ENCODE measurements at regions not wholly inside any gene's neighbourhood (a gene's known extent, or its start where the extent isn't known, plus 50 kb on each side); places are given as distances from the start of the nearest gene placed in this dataset.

DNA sequence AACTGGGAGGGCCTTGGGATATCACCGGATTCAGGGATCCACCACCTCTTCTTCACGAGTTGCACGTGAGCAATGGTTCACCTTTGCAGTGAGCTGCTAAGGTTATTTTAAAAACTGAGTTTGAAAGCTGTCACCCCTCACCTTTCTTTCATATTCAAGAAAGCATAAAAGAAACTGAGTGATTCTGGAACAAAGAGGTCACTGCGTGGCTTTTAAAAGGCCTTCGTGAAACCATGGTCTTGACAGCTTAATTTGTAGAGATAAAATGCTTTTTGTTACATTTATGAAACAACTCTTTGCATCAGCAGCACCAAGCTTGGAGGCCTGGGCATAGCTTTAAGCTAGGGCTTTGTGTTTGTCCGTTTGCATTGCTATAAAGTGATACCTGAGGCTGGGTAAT is 101.4 kb upstream of the NECTIN1 start:
- no peaks in the 10 kb centered on the region for H4K20me1 ChIP-seq (ENCODE audit: insufficient read depth, low read length, poor library complexity, severe bottlenecking)
- no peaks in the 10 kb centered on the region for H3K9me3 ChIP-seq (ENCODE audit: insufficient read depth, low read depth, low read length)
- TF ChIP-seq, protein P1, sequence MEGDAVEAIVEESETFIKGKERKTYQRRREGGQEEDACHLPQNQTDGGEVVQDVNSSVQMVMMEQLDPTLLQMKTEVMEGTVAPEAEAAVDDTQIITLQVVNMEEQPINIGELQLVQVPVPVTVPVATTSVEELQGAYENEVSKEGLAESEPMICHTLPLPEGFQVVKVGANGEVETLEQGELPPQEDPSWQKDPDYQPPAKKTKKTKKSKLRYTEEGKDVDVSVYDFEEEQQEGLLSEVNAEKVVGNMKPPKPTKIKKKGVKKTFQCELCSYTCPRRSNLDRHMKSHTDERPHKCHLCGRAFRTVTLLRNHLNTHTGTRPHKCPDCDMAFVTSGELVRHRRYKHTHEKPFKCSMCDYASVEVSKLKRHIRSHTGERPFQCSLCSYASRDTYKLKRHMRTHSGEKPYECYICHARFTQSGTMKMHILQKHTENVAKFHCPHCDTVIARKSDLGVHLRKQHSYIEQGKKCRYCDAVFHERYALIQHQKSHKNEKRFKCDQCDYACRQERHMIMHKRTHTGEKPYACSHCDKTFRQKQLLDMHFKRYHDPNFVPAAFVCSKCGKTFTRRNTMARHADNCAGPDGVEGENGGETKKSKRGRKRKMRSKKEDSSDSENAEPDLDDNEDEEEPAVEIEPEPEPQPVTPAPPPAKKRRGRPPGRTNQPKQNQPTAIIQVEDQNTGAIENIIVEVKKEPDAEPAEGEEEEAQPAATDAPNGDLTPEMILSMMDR (conservative IDR thresholded peaks at IDR 0.05; ENCODE audit: low read length), result no peak
- no peak overlapping the region for H3K9ac ChIP-seq (ENCODE audit: low read depth, low read length, poor library complexity, severe bottlenecking)
- H2AFZ ChIP-seq (ENCODE audit: low read length), result no peak overlapping the region
- peaks cover 8% of the 10 kb centered on the region for H3K4me1 ChIP-seq (ENCODE audit: insufficient read depth, low read length, poor library complexity, severe bottlenecking)
- H3K4me2 ChIP-seq (ENCODE audit: low read depth, low read length, poor library complexity, severe bottlenecking), result no peak overlapping the region
- H3K36me3 ChIP-seq (ENCODE audit: insufficient read depth, low read length), result no peaks in the 10 kb centered on the region
- no peaks in the 10 kb centered on the region for H3F3A ChIP-seq (ENCODE audit: low read depth)
- no peaks in the 10 kb centered on the region for H3K79me2 ChIP-seq (ENCODE audit: insufficient read depth, low read length)
- no peaks in the 10 kb centered on the region for H3K9me2 ChIP-seq (replicated peaks; ENCODE audit: low read depth, low read length)
- H3K4me3 ChIP-seq (ENCODE audit: low read length, poor library complexity, severe bottlenecking), result no peak overlapping the region
- no peaks in the 10 kb centered on the region for H3K27me3 ChIP-seq (ENCODE audit: insufficient read depth, low read length, poor library complexity, severe bottlenecking)

GRCh38 chr11:119829402-119829801 is 100.4 kb upstream of the NECTIN1 start:
- H3K9me3 ChIP-seq (ENCODE audit: insufficient read depth, low read depth, low read length), result no peaks in the 10 kb centered on the region
- no peak overlapping the region for H3K9ac ChIP-seq (ENCODE audit: low read depth, low read length, poor library complexity, severe bottlenecking)
- H3K4me2 ChIP-seq (ENCODE audit: low read depth, low read length, poor library complexity, severe bottlenecking), result no peak overlapping the region
- TF ChIP-seq EZH2phosphoT487 (IDR thresholded peaks at IDR 0.05; ENCODE audit: borderline replicate concordance), result no peak
- TF ChIP-seq, protein P1 (conservative IDR thresholded peaks at IDR 0.05; ENCODE audit: low read length), result no peak
- H3K79me2 ChIP-seq (ENCODE audit: insufficient read depth, low read length), result no peaks in the 10 kb centered on the region
- H3K27me3 ChIP-seq (ENCODE audit: insufficient read depth, low read length, poor library complexity, severe bottlenecking), result no peaks in the 10 kb centered on the region
- no peak overlapping the region for H3K4me3 ChIP-seq (ENCODE audit: low read length, poor library complexity, severe bottlenecking)
- H3K9me2 ChIP-seq (replicated peaks; ENCODE audit: low read depth, low read length), result no peaks in the 10 kb centered on the region
- no peaks in the 10 kb centered on the region for H4K20me1 ChIP-seq (ENCODE audit: insufficient read depth, low read length, poor library complexity, severe bottlenecking)
- no peaks in the 10 kb centered on the region for H3F3A ChIP-seq (ENCODE audit: low read depth)
- peaks cover 8% of the 10 kb centered on the region for H3K4me1 ChIP-seq (ENCODE audit: insufficient read depth, low read length, poor library complexity, severe bottlenecking)
- no peak overlapping the region for H2AFZ ChIP-seq (ENCODE audit: low read length)
- no peaks in the 10 kb centered on the region for H3K36me3 ChIP-seq (ENCODE audit: insufficient read depth, low read length)

- Histone ChIP-seq H3K4me2 (ENCODE audit: low read depth, low read length, poor library complexity, severe bottlenecking) (no peak overlapping the region), H3K4me3 (ENCODE audit: low read length, poor library complexity, severe bottlenecking) (no peak overlapping the region), H2AFZ (ENCODE audit: low read length) (no peak overlapping the region), H3K79me2 (ENCODE audit: insufficient read depth, low read length) (no peaks in the 10 kb centered on the region), H3F3A (ENCODE audit: low read depth) (no peaks in the 10 kb centered on the region), H3K9ac (ENCODE audit: low read depth, low read length, poor library complexity, severe bottlenecking) (no peak overlapping the region), H3K4me1 (ENCODE audit: insufficient read depth, low read length, poor library complexity, severe bottlenecking) (peaks cover 8% of the 10 kb centered on the region), H4K20me1 (ENCODE audit: insufficient read depth, low read length, poor library complexity, severe bottlenecking) (no peaks in the 10 kb centered on the region), H3K27me3 (ENCODE audit: insufficient read depth, low read length, poor library complexity, severe bottlenecking) (no peaks in the 10 kb centered on the region), H3K36me3 (ENCODE audit: insufficient read depth, low read length) (no peaks in the 10 kb centered on the region), H3K9me3 (ENCODE audit: insufficient read depth, low read depth, low read length) (no peaks in the 10 kb centered on the region), H3K9me2 (replicated peaks; ENCODE audit: low read depth, low read length) (no peaks in the 10 kb centered on the region)
- no peak for TF ChIP-seq EZH2phosphoT487 (IDR thresholded peaks at IDR 0.05; ENCODE audit: borderline replicate concordance)
- TF ChIP-seq, protein P1 (conservative IDR thresholded peaks at IDR 0.05; ENCODE audit: low read length), result no peak
Observed at GRCh38 chr11:119828819-119829218, 99.8 kb upstream of the NECTIN1 start.

Data from Loucy (cell line).